ENCODE measurements at regions not wholly inside any gene's neighbourhood (a gene's known extent, or its start where the extent isn't known, plus 50 kb on each side); places are given as distances from the start of the nearest gene placed in this dataset.

DNA sequence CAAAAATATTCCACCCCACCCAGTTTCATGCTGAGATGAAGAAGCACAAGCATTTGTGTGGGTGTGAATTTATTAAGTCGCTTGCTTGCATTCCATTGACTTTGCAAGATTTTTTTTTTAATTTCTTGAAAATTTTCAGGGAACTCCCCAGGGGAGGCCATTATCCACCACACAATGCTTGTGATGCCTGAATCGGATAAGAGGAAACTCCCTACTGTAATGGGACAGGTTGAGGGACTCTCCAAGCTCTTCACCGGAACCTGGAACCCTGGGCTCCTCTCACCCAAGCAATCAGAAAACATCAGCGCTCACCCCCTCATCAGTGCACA, 153.6 kb upstream of the ZMIZ1 start:
- no peak for DNase-seq

GRCh38 chr10:78916227-78916626, 152.5 kb upstream of the ZMIZ1 start:
- DNase-seq: no peak

- DNase-seq: no peak
Observed at GRCh38 chr10:78919181-78919966, 149.4 kb upstream of the ZMIZ1 start.

- no peak for DNase-seq
Observed at GRCh38 chr10:78920011-78920410, 148.8 kb upstream of the ZMIZ1 start.

DNA sequence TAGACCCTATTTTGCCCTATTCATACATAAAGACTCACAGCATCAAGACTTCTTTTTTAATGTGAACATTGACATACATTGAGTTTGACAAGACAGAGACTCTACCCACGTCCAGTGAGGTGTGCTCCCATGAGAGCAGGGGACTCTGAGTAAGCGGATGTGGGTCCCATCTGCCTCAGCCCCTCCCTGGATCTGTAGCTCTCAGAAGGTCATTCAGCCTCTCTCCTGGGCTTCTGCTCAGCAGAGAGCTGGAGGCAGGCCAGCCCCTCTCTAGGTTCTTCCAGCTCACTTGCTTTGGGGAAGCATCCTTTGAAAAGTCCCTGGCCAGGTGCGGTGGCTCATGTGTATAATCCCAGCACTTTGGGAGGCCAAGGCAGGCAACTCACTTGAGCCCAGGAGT, 146.9 kb upstream of the ZMIZ1 start:
- DNase-seq: no peak

DNA sequence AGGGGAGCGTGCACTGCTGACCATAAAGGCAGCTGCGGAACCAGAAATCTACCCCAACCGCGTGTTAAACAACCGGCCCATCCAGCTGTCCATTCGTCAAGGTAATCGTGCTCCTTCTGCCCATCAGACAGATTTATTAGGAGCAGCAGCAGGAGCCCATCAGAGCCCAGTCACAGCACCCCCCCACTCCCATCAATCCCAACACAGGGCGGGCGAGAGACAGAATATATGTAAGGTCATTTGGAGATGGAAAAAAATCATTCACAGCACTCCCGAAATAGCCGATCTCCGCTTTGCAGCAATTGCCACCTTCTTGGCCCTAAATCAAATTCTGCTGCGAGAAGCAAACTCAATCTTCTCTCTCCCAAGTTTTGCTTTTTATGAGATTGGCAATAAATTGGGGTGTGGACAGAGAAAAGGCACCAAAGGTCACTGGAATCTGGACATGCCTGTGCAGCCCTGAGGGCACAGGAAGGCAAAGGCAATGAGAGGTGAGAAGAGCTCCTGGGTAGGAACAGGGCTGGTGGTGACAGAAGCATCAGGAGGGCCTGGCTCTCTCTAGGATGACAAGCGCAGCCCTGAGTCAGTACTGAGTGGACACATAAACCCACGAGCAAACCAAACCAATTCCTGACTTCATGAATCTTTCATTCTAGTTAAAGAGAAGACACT, 145.0 kb upstream of the ZMIZ1 start:
- no peak for DNase-seq

DNA sequence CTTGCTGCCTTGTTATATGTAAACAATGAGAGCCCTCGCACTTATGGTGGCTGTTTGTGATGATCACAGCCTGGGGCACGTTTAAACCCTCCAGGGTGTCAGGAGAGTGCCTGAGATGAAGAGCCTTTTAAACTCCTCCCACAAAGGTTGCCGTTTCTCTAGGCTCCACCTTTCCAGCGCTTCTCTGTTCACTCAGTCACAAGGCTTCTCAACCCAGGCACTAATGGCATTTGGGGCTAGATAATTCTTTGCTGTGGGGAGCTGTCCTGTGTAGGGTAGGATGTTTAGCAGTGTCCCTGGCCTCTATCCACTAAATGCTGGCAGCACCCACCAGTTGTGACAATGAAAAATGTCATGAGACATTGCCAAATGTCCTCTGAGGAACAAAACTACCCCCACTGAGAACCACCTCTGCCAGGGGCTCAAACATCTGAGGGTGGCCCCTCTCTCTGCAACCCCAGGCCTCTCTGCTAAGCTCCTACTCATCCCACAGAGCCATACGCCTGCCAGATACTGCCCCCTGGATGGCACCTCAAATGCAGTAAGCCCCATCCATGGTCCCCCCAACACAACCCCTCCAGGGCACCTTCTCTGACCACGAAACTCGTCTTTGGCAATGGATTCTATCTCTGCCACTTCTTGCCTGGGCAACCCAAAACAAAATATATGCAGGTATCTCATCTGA, 144.3 kb upstream of the ZMIZ1 start:
- DNase-seq: no peak

GRCh38 chr10:78925275-78925674, 143.5 kb upstream of the ZMIZ1 start:
- DNase-seq: no peak

DNA sequence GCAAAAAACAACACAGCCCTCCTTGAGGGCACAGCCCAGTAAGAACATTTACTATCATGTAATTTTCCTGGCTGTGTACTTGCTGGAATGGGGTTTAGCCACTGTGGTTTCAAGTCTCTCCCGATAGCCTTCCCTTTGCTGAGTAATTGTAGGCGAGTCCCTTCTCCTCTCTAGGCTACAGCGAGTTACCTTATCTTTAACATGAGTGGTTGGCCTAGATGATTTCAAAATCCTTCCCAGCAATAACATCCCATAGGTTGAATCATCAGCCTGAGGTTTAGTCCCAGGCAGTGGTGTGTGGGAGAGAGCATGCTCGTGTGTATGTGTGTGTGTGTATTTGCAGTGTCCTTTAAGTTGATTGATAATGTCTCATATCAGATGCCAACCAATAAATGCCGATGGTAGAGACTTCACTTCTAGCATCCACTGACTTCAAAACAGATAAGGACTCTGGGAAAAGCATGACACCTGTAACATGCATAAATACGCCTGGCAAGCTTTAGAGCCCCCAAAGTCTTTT, 142.9 kb upstream of the ZMIZ1 start:
- DNase-seq: no peak

DNA sequence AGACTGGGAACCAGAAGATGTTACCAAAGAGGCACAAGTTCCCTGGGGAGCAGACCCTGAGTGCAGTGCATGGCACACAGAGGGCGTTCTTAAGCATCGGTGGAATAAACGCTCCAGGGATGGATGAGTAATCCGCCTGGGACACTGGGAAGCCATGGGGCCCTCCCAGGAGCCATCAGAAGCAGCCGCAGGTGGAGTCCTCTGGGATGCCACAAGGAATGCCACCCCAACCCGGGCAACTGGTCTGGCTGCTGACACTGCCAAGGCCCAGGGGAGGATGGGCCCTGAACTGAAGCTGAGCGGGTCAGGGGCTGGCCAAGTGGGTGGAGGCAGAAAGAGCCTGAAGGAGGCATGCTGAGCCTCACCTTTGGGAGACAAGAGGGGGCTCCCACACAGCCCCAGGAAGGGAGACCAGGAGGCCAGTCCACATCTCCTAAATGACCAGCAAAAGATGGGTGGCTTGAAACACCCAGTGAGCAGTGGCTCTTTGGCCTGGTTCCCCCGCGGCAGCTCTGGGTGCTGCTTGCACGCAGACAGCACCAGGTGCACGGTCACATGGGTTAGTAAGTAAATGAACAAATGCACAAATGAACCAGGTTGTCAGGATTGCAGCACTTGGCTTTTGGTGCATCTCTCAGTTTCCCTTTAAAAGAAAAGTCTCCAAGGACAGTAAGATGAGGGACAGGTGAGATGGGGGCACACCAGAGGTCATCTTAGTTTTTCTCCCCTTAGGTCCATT, 141.3 kb upstream of the ZMIZ1 start:
- no peak for DNase-seq

DNA sequence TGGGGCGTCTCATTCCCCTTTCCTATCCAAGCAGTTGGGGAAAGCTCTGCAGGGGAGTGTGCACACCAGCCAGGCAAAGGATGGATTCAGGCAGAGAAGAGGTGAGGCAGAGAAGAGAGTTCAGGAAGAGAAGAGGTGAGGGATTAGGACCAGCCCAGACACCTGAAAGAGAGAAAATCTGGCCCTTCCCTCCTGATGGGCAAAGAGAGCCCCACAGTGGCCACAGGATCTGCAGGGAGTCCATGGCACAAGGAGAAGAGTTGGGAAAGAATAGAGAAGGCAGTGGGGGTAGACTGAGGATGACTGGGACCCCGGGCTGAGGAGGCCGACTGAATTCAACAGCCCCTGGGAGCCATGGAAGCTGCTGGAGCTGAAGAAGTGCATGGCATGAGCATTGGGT, 140.4 kb upstream of the ZMIZ1 start:
- DNase-seq: no peak

DNA sequence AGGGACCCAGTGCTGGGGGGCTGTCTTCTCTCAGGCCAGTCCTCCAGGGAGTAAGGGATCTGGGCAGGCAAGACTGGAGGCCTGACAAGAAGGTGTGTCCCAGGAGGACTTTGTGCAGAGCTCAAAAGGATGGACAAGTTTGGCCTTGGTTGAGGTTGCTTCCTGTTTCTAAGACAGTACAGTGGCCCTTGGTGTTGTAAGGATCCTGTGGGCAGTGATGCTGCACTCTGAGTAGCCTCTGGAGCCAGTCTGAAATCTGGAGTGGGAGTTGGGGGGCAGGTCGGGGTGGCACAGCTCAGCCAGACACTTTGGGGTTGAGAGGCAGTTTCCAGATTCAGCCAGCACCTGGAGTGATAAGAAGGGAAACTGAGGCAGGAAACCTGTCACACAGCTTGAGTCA, 139.2 kb upstream of the ZMIZ1 start:
- no peak for DNase-seq

DNA sequence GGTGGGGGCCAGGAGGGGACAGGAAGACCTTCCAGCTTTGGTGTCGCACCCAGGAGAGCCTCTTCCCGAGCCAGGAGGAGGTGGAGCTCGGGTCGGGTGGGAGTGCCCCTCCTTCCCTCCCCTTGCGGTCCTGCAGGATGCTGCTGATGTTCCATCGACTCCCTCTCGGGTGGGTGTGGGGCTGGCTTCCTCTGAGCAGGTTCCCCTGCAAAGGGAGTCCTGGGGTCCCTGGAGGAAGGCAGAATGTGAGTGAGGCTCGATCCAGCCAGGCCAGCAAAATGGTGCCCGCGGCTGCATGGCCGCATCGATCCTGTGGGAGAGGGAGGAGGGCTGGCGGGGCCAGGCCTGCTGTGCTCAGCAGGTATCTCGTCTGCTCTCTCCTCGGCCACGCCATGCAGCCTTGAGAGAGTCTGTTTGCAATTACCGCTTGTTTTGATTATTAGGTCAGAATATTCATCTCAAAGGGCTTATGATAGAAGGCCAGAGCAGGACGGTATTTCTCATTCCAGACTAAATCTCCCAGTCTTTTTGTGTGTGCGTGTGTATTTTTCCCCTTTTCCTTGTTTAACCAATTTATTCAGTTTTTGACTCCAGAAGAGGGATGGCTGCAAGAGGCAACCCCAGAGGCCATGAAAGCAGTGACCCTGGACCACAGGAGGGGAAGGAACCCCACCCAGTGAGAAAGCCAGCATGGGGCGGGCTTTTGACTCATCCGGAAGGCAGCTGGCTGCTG, 137.3 kb upstream of the ZMIZ1 start:
- no peak for DNase-seq

DNA sequence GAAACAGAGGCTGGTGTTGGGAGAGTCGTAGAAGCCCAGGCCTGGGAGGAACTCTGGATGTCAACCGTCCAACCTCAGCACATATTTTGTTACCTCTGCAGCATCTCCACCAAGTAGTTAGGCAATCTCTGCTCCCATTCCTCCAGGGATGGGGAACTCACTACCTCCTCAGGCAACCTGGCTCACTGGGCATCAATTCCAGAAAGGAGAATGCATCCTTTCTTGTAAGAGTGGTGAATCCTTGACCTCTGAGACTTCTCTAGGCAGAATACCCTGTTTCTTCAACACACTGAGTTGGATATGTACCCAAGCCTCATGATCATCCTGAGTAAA, 136.7 kb upstream of the ZMIZ1 start:
- no peak for DNase-seq

DNA sequence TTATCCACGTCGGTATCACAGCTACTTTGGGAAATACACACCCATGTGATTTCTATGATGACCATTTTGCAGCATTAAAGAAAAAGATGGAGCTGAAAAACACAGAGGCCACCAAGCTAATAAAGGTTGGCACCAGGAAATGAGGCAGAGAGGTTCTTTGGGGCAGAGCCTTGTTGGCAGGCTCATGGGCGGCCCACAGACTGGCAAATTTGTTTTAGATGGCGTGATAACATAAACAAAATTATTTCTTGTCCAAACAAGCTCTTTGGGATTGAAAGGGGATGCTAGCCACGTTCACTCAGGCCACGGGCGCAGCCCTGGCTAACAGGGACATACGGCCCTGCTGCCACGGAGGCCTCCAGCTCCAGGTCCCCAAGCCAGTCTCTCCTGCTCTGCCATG, 135.9 kb upstream of the ZMIZ1 start:
- no peak for DNase-seq

GRCh38 chr10:78933828-78934531, 134.8 kb upstream of the ZMIZ1 start:
- no peak for DNase-seq

DNA sequence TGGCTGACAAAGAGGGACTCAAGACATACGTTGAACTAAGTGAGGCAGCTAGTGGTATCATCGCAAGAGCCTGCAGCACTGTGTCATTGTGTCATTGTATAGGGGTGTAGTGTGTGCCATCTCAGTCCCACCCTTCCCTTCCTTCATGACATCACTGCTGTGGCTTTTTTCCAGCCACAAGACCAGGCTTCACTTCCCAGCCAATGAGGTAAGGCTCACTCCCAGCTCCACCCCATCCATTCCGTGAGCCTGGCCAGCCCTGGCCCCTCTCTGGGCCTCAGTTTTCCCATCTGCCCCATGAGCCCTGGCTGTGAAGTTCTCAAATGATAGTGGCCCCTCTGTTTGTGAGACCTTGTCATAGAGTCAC, 134.3 kb upstream of the ZMIZ1 start:
- no peak for DNase-seq

DNA sequence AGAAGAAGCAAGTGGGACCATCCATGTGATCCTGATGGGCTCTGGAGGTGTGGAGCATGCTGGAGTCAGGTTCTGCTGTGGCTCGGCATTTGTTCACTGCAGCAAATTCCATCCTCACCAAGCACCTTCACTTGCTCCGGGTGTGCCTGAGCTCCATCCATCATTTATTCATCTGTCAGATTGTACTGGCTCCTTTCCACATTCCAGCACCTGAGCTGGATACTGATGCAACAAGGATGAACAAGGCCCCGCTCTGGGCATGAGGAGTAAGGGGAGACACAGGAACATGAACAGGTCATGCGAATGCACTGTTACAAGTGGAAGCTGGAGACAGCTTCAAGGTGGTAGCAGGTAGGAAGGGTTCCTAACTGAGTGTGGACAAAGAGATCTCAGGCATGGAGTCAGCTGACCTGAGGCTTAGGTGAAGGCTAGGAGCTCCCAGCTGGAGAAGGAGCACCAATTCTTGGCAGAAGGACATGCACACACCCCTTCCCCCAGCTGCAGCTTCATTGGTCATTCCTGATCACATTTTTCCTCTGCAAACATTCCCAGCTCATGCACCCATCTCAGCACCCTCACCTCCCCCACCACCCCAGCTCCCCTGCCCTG, 133.7 kb upstream of the ZMIZ1 start:
- DNase-seq: no peak

DNA sequence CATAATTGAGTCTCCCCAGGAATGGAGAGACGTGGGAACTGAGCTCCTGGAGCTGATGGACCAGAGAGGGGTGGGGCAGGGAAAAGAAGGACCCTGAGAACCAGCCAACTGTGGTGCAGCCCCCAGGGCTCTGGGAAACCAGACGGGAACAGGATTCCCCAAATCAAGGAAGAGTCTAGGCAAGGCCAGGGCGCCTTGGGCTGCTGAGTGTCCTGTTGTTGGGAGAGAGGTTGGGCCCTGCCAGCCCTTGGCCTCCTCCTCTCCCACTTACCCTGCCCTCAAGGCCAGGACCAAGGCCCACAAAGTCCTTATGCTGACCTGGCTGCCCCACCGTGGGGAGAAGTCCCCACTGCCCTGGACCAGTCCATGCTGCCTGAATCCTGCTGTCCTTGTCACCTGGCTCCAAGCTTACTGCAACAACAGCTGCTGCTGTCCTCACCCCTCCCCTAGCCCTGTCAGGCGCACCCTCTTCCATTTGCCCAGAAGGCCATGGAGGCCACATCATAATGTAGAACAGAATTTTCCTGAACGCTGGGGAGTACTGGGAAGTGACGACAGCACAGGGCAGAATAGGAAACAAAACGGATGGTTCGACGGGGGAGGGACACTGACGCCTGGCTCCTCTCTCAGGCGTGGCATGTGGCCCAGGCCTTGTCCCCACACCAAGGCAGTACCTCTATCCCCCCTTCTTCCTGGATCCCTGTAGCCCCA, 132.9 kb upstream of the ZMIZ1 start:
- no peak for DNase-seq

GRCh38 chr10:78936412-78937342, 132.1 kb upstream of the ZMIZ1 start:
- DNase-seq: no peak

Data from stimulated activated naive CD4-positive, alpha-beta T cell treated with Interleukin-2 at 50 U/mL for 16 hours (primary cell).